HG02884 (cell line): ENCODE measurements at regions not wholly inside any gene's neighbourhood (a gene's known extent, or its start where the extent isn't known, plus 50 kb on each side); places are given as distances from the start of the nearest gene placed in this dataset.
A peak's percentile ranks its signal among the peaks of the same experiment; 100 is the strongest.

Source experiments
- ATAC-seq: cut with Tn5 transposase; IDR thresholded peaks from one replicate; pipeline ENCODE4 v1.9.1; 2021; ENCODE audit warnings: mild to moderate bottlenecking, moderate library complexity; ENCODE audit not compliant: unreplicated experiment

DNA sequence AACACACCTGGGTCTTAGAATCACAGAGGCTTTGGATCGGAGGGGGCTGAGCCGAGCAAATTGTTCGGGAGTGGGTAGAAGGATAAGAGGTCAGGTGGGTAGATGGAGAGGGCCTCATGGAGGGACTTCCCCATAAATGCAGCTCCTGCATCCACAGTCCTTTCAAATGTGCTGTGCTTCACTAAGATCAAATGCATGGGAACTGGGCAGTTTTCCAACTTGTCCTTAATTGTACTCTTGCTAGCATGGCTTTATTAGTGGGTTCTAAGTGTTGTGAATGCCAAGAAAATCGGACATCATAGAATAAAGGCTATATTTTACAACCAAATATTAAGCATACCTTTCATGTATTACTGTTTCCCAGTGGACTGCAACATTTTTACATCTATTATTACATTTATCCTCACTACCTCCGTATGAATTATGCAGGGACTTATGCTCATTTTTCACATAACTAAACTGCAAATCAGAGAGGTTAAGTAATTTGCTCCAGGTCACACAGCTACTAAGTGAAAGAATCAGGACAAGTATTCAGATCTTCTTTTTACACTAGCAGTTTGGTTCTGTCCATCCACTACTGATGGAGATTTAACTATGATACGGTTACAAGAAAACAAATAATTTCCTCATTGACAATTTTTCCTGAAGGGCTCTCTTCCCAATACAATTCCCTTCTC lies 174.5 kb upstream of the RUNX1 start:
- no peak for ATAC-seq

GRCh38 chr21:35222541-35222941 lies 173.4 kb upstream of the RUNX1 start:
- peak; percentile 45 for ATAC-seq

GRCh38 chr21:35222021-35222420 lies 172.9 kb upstream of the RUNX1 start:
- ATAC-seq = no peak

DNA sequence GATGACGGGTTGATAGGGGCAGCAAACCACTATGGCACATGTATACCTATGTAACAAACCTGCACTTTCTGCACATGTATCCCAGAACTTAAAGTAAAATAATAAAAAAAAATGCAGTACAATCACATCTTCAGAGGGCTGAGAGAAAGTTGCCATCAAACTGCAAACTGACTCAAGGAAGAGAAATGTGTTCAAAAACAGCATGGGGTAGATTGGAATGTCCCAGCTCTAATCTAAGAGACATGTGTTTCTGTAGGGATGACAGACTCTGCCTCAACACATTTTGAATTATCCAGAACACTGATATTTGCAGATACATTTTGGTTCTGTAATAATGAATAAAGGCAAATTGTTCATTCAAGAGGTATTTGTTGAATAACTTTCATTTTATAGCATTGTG lies 171.2 kb upstream of the RUNX1 start:
- no peak for ATAC-seq

DNA sequence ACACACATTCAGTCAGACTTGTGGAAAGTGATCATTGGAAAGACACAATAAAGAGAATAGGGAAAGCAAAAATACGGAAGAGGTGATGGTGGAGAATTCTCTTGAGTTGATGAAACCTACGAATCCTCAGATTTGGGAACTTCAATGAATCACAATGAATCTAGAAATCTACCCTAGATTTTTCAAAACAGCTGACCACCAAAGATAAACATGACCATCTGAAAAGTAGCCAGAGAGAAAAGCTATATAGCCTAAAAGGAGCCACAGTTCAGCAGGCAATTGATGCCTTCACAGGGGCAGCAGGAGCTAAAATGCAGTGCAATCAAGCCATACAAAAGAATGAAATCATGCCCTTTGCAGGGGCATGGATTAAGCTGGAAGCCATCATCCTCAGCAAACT lies 170.6 kb upstream of the RUNX1 start:
- ATAC-seq = no peak

- ATAC-seq = no peak
Observed at GRCh38 chr21:35219291-35219690, 170.2 kb upstream of the RUNX1 start.

DNA sequence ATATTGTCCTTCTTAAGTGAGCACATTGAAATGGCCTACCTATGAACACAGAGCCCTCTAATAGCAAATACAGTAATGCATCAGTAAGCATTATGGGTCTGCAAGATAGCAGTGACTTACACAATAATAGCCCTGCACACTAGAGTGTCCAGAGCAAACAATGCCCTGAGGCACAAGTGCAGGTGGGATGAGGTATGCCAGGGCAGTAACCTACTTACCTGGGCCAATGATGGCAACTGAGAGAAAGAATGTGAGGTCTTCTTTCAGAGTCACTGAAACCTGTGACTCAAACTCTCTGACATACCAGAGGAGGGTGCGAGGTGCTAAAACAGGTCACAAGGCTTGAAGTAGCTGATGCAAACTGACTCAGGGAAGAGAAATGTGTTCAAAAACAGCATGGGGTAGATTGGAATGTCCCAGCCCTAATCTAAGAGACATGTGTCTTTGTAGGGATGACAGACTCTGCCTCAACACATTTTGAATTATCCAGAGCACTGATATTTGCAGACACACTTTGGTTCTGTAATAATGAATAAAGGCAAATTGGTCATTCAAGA lies 168.5 kb upstream of the RUNX1 start:
- ATAC-seq = no peak

DNA sequence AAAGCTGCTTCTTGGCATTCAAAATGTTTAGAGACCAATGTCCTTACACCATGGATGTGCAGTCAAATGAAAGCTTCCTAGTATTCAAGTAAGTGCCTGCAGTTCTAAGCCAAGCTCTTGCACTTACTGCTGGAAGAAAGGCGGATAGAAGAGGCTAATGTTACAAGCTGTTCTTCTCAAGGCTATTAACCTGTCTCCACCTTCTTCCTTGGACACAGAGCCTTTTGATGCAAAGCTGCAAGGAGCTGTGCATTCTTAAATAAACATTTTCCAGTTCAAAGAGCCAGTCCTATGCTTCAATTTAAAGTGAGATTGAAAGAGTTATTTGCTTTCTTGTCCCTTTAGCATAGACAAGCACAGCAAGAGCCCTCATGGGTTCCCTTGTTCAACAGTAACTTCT lies 167.9 kb upstream of the RUNX1 start:
- ATAC-seq = no peak

- ATAC-seq = no peak
Observed at GRCh38 chr21:35215870-35216269, 166.8 kb upstream of the RUNX1 start.

GRCh38 chr21:35212393-35213127 lies 163.5 kb upstream of the RUNX1 start:
- ATAC-seq = no peak

DNA sequence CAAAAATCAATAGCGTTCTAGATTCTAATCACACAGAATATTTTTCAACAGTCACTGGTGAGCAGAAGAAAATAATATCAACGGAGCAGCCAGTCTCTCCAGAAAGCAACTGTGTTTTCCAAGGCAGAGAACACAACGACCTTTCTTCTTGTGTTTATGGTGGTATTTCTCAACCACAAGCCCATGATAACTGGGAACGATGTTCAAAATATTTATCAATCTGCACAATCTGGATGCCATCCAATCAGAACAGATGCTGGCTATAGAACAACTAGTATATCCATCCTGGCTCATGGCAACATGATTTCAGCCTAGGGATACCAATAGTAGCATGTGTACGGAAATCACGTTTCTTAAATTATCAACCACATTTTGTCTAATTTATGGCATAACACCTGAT lies 162.7 kb upstream of the RUNX1 start:
- no peak for ATAC-seq

DNA sequence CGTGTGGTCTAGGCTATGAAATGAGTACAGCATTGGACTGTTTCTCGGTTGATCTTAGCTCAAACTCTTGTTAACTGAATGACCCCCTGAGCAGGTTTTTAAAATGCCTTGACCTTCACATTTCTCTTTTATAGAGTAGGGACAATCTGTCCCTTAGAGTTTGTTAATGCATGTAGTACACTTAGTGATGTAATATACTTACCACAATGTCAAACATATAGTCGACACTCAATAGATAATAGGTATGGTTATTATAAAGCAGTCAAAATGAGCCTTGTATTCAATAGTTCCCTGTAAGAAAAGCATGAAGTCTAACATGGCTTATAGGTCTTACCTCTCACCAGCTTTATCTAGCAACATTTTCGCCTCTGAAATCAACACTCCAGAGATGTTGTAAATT lies 161.0 kb upstream of the RUNX1 start:
- ATAC-seq = no peak

DNA sequence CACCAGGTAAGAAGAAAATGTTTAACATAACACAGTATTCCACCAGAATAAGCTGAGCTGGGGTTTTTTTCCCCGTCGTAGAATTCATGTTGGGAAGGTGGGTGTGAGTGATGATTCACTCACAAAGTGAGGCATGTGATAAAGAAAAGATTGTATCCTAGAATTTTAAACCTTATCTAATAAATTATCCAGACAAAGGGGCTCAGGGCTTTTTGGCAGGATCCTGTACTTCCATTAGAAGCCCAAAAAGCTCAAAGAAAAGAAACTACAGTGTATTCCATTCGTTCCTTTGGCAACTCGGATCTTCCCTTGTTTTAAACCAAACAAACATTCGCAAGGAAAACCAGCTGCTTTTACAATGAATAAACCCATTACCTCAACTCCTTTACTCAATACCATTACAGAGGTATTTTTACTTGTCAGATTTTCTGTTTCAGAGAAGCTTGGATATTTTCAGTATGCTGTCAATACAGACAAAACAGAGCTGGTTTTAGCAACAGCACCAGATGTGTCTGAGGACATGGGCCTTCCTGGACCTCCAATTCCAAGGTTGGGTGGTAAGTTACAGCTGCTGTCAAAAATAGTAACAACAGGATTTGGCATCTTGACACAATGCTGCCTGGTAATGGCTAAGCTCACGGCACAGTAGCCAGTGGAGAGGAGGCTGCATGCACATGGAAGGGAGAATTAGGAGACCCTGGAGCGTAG lies 159.9 kb upstream of the RUNX1 start:
- ATAC-seq = no peak

GRCh38 chr21:35208104-35208503 lies 159.0 kb upstream of the RUNX1 start:
- ATAC-seq = no peak

DNA sequence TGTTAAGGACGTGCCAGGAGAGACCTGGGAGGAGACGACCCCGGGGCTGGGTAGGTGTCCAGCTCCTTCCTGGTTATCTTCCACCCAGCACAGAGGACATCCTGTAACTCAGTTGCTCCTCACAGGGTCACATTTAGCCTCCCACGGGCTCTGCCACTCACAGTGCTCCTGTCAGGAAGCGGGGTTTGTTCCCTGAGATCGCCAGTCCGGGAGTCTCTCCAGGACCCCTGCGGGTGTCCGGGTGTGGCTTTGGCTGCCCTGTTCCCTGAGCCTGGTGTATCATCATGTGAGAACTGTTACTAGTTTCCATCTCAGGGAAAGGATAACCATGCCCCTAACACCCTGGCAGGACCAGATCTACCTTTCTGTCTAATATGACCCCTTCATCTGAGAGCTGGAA lies 158.2 kb upstream of the RUNX1 start:
- ATAC-seq = no peak

- no peak for ATAC-seq
Observed at GRCh38 chr21:35206141-35207125, 157.3 kb upstream of the RUNX1 start.

- ATAC-seq = no peak
Observed at GRCh38 chr21:35204850-35205541, 155.9 kb upstream of the RUNX1 start.

- no peak for ATAC-seq
Observed at GRCh38 chr21:35204125-35204524, 155.0 kb upstream of the RUNX1 start.

GRCh38 chr21:35203093-35203977 lies 154.2 kb upstream of the RUNX1 start:
- ATAC-seq = no peak
